Spleen (tissue), 7 donors: ENCODE measurements at regions not wholly inside any gene's neighbourhood (a gene's known extent, or its start where the extent isn't known, plus 50 kb on each side); places are given as distances from the start of the nearest gene placed in this dataset.

Experiments used
- CTCF ChIP-seq, 11 experiments: fragments of 200-600 bp in 7 of 11; fragments of 450-650 bp in 4 of 11; sonication (generic) in 4 of 11; IDR thresholded peaks in 8 of 11; conservative IDR thresholded peaks in 3 of 11; 1 replicate in 7 of 11; 2 replicates in 4 of 11; pipeline versions ENCODE4 v1.4.0 to v1.8.0; 2016 to 2021; ENCODE audit warnings: antibody characterized with exemption in 11 of 11, inconsistent platforms in 4 of 11, mild to moderate bottlenecking in 1 of 11
- POLR2A ChIP-seq, 3 donors: fragments of 450-650 bp; IDR thresholded peaks; one replicate each; pipeline ENCODE4 v1.5.1; 2017; ENCODE audit warnings: antibody characterized with exemption in 3 of 3, mild to moderate bottlenecking in 1 of 3
- POLR2AphosphoS5 ChIP-seq, 3 donors: sonication (generic); formaldehyde crosslinking; IDR thresholded peaks; one replicate each; pipeline ENCODE4 v1.5.1; 2017; ENCODE audit warnings: antibody characterized with exemption in 3 of 3
- donor health status: DM: no; HTN: no; CAD: no; lungs with moderate emphysema.
- donor health status: DM: no; HTN: no; CAD: no.
- donor health status: DM: no; HTN: no; CAD: no.

- TF ChIP-seq CTCF (IDR thresholded peaks at IDR 0.05 in 8 of 11, conservative IDR thresholded peaks at IDR 0.05 in 3 of 11) (no peak), POLR2A (IDR thresholded peaks at IDR 0.05) (no peak), POLR2AphosphoS5 (IDR thresholded peaks at IDR 0.05) (no peak)
These were observed 909.8 kb downstream of the EFNB2 start for GRCh38 chr13:105625691-105626090.
